ENCODE measurements at regions not wholly inside any gene's neighbourhood (a gene's known extent, or its start where the extent isn't known, plus 50 kb on each side); places are given as distances from the start of the nearest gene placed in this dataset.

GRCh38 chr2:83582589-83582988 is 876.5 kb downstream of the SUCLG1 start:
- DNase-seq (ENCODE audit: low read depth, low spot score) (no peak), FAIRE-seq (no peak)
- H2AFZ ChIP-seq (ENCODE audit: control insufficient read depth, low read length), result no peak overlapping the region
- no peaks in the 10 kb centered on the region for H3K9me1 ChIP-seq (ENCODE audit: control insufficient read depth, extremely low read depth, insufficient read depth, low read length)
- H3K27ac ChIP-seq (ENCODE audit: control insufficient read depth, insufficient read depth, low read length), result no peak overlapping the region
- H3K4me2 ChIP-seq (ENCODE audit: control insufficient read depth, extremely low read depth, insufficient read depth, low read depth, low read length), result no peak overlapping the region
- no peaks in the 10 kb centered on the region for H3K27me3 ChIP-seq (ENCODE audit: control insufficient read depth, extremely low read depth, insufficient read depth, low read length)
- H3K4me3 ChIP-seq (ENCODE audit: control insufficient read depth in 2 of 3, extremely low read depth in 1 of 3, insufficient read depth in 2 of 3, low read depth in 1 of 3, low read length in 3 of 3), result no peak overlapping the region
- TF ChIP-seq CTCF (optimal IDR thresholded peaks at IDR 0.05 in 1 of 3, IDR thresholded peaks at IDR 0.05 in 1 of 3, conservative IDR thresholded peaks at IDR 0.05 in 1 of 3; ENCODE audit: extremely low read depth in 1 of 3, insufficient read depth in 2 of 3, low read length in 3 of 3), result no peak
- TF ChIP-seq EZH2 (IDR thresholded peaks at IDR 0.05; ENCODE audit: low read length), result no peak
- no peaks in the 10 kb centered on the region for H4K20me1 ChIP-seq (ENCODE audit: control insufficient read depth, extremely low read depth, insufficient read depth, low read length)
- H3K4me1 ChIP-seq (ENCODE audit: control insufficient read depth, extremely low read depth, insufficient read depth, low read length), result no peaks in the 10 kb centered on the region
- no peaks in the 10 kb centered on the region for H3K79me2 ChIP-seq (ENCODE audit: control insufficient read depth, insufficient read depth, low read length)
- H3K36me3 ChIP-seq (ENCODE audit: control insufficient read depth in 2 of 2, extremely low read depth in 1 of 2, insufficient read depth in 2 of 2, low read length in 2 of 2), result no peaks in the 10 kb centered on the region
- no peaks in the 10 kb centered on the region for H3K9me3 ChIP-seq (ENCODE audit: control insufficient read depth, low read depth, low read length)
- H3K9ac ChIP-seq (ENCODE audit: control insufficient read depth, extremely low read depth, insufficient read depth, low read length), result no peak overlapping the region
- dilution Hi-C loops (cut with MboI; ENCODE audit: extremely low pct_ligation_motif_present, low sequenced_read_pairs), result no loop called here

- Histone ChIP-seq H3K4me1 (ENCODE audit: control insufficient read depth, extremely low read depth, insufficient read depth, low read length) (no peaks in the 10 kb centered on the region), H3K79me2 (ENCODE audit: control insufficient read depth, insufficient read depth, low read length) (no peaks in the 10 kb centered on the region), H3K4me3 (ENCODE audit: control insufficient read depth in 2 of 3, extremely low read depth in 1 of 3, insufficient read depth in 2 of 3, low read depth in 1 of 3, low read length in 3 of 3) (no peak overlapping the region), H3K9ac (ENCODE audit: control insufficient read depth, extremely low read depth, insufficient read depth, low read length) (no peak overlapping the region), H3K9me3 (ENCODE audit: control insufficient read depth, low read depth, low read length) (no peaks in the 10 kb centered on the region), H4K20me1 (ENCODE audit: control insufficient read depth, extremely low read depth, insufficient read depth, low read length) (no peaks in the 10 kb centered on the region), H3K4me2 (ENCODE audit: control insufficient read depth, extremely low read depth, insufficient read depth, low read depth, low read length) (no peak overlapping the region), H2AFZ (ENCODE audit: control insufficient read depth, low read length) (no peak overlapping the region), H3K9me1 (ENCODE audit: control insufficient read depth, extremely low read depth, insufficient read depth, low read length) (no peaks in the 10 kb centered on the region), H3K36me3 (ENCODE audit: control insufficient read depth in 2 of 2, extremely low read depth in 1 of 2, insufficient read depth in 2 of 2, low read length in 2 of 2) (no peaks in the 10 kb centered on the region), H3K27me3 (ENCODE audit: control insufficient read depth, extremely low read depth, insufficient read depth, low read length) (no peaks in the 10 kb centered on the region), H3K27ac (ENCODE audit: control insufficient read depth, insufficient read depth, low read length) (no peak overlapping the region)
- dilution Hi-C loops (cut with MboI; ENCODE audit: extremely low pct_ligation_motif_present, low sequenced_read_pairs), result no loop called here
- no peak for FAIRE-seq
- DNase-seq (ENCODE audit: low read depth, low spot score), result no peak
- TF ChIP-seq EZH2 (IDR thresholded peaks at IDR 0.05; ENCODE audit: low read length) (no peak), CTCF (optimal IDR thresholded peaks at IDR 0.05 in 1 of 3, IDR thresholded peaks at IDR 0.05 in 1 of 3, conservative IDR thresholded peaks at IDR 0.05 in 1 of 3; ENCODE audit: extremely low read depth in 1 of 3, insufficient read depth in 2 of 3, low read length in 3 of 3) (no peak)
These were observed 879.6 kb downstream of the SUCLG1 start for GRCh38 chr2:83579507-83579906.
